ENCODE measurements at regions not wholly inside any gene's neighbourhood (a gene's known extent, or its start where the extent isn't known, plus 50 kb on each side); places are given as distances from the start of the nearest gene placed in this dataset.

- H3K4me1 Mint-ChIP-seq, result no peaks in the 10 kb centered on the region
- H3K36me3 Mint-ChIP-seq, result peaks cover 0 to 3% of the 10 kb centered on the region in 2 donors
- H3K27me3 Mint-ChIP-seq, result no peaks in the 10 kb centered on the region
- no peak overlapping the region for H3K27ac Mint-ChIP-seq
- no peak for ATAC-seq (replicated peaks)
- no peak overlapping the region for H3K4me3 Mint-ChIP-seq
- H3K9me3 Mint-ChIP-seq, result peaks cover 0 to 5% of the 10 kb centered on the region in 2 donors
- no peak for DNase-seq
Measured at GRCh38 chr14:53672526-53672925, 284.1 kb downstream of the BMP4 start.

- DNase-seq (no peak), ATAC-seq (replicated peaks) (peak; percentile 41 to 48)
- peaks cover 0 to 3% of the 10 kb centered on the region in 2 donors for H3K9me3 Mint-ChIP-seq
- H3K4me3 Mint-ChIP-seq, result no peak overlapping the region
- H3K27me3 Mint-ChIP-seq, result peaks cover 4 to 6% of the 10 kb centered on the region in 2 donors
- H3K4me1 Mint-ChIP-seq, result no peaks in the 10 kb centered on the region
- H3K36me3 Mint-ChIP-seq, result no peaks in the 10 kb centered on the region
- H3K27ac Mint-ChIP-seq, result no peak overlapping the region
Measured at GRCh38 chr14:53670701-53671100, 285.9 kb downstream of the BMP4 start.

GRCh38 chr14:53668897-53669296 is 287.7 kb downstream of the BMP4 start:
- ATAC-seq (replicated peaks) (no peak), DNase-seq (no peak)
- Mint-ChIP-seq H3K9me3 (no peaks in the 10 kb centered on the region), H3K4me1 (no peaks in the 10 kb centered on the region), H3K27ac (no peak overlapping the region), H3K36me3 (no peaks in the 10 kb centered on the region), H3K4me3 (no peak overlapping the region), H3K27me3 (peaks cover 4 to 6% of the 10 kb centered on the region in 2 donors)

GRCh38 chr14:53663709-53664108 is 292.9 kb downstream of the BMP4 start:
- no peaks in the 10 kb centered on the region for H3K4me1 Mint-ChIP-seq
- no peak for DNase-seq
- no peaks in the 10 kb centered on the region for H3K36me3 Mint-ChIP-seq

GRCh38 chr14:53655080-53655785 is 301.4 kb downstream of the BMP4 start:
- no peak for DNase-seq
- Mint-ChIP-seq H3K36me3 (no peaks in the 10 kb centered on the region), H3K27me3 (peaks cover 5 to 27% of the 10 kb centered on the region in 2 donors), H3K4me3 (no peak overlapping the region), H3K9me3 (peaks cover 2 to 3% of the 10 kb centered on the region in 2 donors), H3K27ac (no peak overlapping the region), H3K4me1 (no peaks in the 10 kb centered on the region)
- peak in 1 of 2 donors; percentile 39 for ATAC-seq (replicated peaks)

More at GRCh38 chr14:53663709-53664108, 292.9 kb downstream of the BMP4 start:
- no peak overlapping the region for H3K27ac Mint-ChIP-seq
- no peaks in the 10 kb centered on the region for H3K9me3 Mint-ChIP-seq
- no peak for ATAC-seq (replicated peaks)
- H3K4me3 Mint-ChIP-seq, result no peak overlapping the region
- peaks cover 6 to 8% of the 10 kb centered on the region in 2 donors for H3K27me3 Mint-ChIP-seq

- H3K27me3 Mint-ChIP-seq, result peaks cover 5 to 18% of the 10 kb centered on the region in 2 donors
- no peak for ATAC-seq (replicated peaks)
Measured at GRCh38 chr14:53652068-53652467, 304.6 kb downstream of the BMP4 start.

GRCh38 chr14:53651096-53651740 is 305.4 kb downstream of the BMP4 start:
- H3K4me3 Mint-ChIP-seq, result no peak overlapping the region
- H3K9me3 Mint-ChIP-seq, result peaks cover 0 to 3% of the 10 kb centered on the region in 2 donors
- peaks cover 5 to 17% of the 10 kb centered on the region in 2 donors for H3K27me3 Mint-ChIP-seq
- no peaks in the 10 kb centered on the region for H3K4me1 Mint-ChIP-seq
- DNase-seq (no peak), ATAC-seq (replicated peaks) (peak in 1 of 2 donors; percentile 42)
- H3K36me3 Mint-ChIP-seq, result no peaks in the 10 kb centered on the region
- H3K27ac Mint-ChIP-seq, result no peak overlapping the region

More at GRCh38 chr14:53652068-53652467, 304.6 kb downstream of the BMP4 start:
- no peak overlapping the region for H3K4me3 Mint-ChIP-seq
- H3K4me1 Mint-ChIP-seq, result no peaks in the 10 kb centered on the region
- H3K36me3 Mint-ChIP-seq, result no peaks in the 10 kb centered on the region
- no peak for DNase-seq
- peaks cover 0 to 3% of the 10 kb centered on the region in 2 donors for H3K9me3 Mint-ChIP-seq
- no peak overlapping the region for H3K27ac Mint-ChIP-seq

- H3K9me3 Mint-ChIP-seq, result peaks cover 8 to 10% of the 10 kb centered on the region in 2 donors
- ATAC-seq (replicated peaks), result no peak
- H3K4me1 Mint-ChIP-seq, result no peaks in the 10 kb centered on the region
- peaks cover 14 to 22% of the 10 kb centered on the region in 2 donors for H3K27me3 Mint-ChIP-seq
- no peak for DNase-seq
- no peak overlapping the region for H3K27ac Mint-ChIP-seq
- H3K36me3 Mint-ChIP-seq, result no peaks in the 10 kb centered on the region
- no peak overlapping the region for H3K4me3 Mint-ChIP-seq
Measured at GRCh38 chr14:53646925-53647324, 309.7 kb downstream of the BMP4 start.

GRCh38 chr14:53640695-53641094 is 315.9 kb downstream of the BMP4 start:
- Mint-ChIP-seq H3K4me3 (no peak overlapping the region), H3K4me1 (no peaks in the 10 kb centered on the region), H3K27ac (no peak overlapping the region), H3K36me3 (no peaks in the 10 kb centered on the region), H3K27me3 (peaks cover 10 to 22% of the 10 kb centered on the region in 2 donors), H3K9me3 (peaks cover 7% of the 10 kb centered on the region in 2 donors)
- ATAC-seq (replicated peaks), result no peak
- DNase-seq, result no peak

- H3K4me3 Mint-ChIP-seq, result no peak overlapping the region
- no peaks in the 10 kb centered on the region for H3K4me1 Mint-ChIP-seq
- peaks cover 0 to 7% of the 10 kb centered on the region in 2 donors for H3K9me3 Mint-ChIP-seq
- H3K27me3 Mint-ChIP-seq, result peaks cover 5 to 17% of the 10 kb centered on the region in 2 donors
- DNase-seq (no peak), ATAC-seq (replicated peaks) (no peak)
- H3K36me3 Mint-ChIP-seq, result no peaks in the 10 kb centered on the region
- H3K27ac Mint-ChIP-seq, result no peak overlapping the region
Measured at GRCh38 chr14:53638966-53639365, 317.7 kb downstream of the BMP4 start.

GRCh38 chr14:53634793-53635192 is 321.8 kb downstream of the BMP4 start:
- H3K27me3 Mint-ChIP-seq, result peaks cover 11 to 12% of the 10 kb centered on the region in 2 donors
- no peak for ATAC-seq (replicated peaks)
- no peaks in the 10 kb centered on the region for H3K36me3 Mint-ChIP-seq
- no peaks in the 10 kb centered on the region for H3K4me1 Mint-ChIP-seq
- H3K4me3 Mint-ChIP-seq, result no peak overlapping the region
- H3K9me3 Mint-ChIP-seq, result peaks cover 0 to 1% of the 10 kb centered on the region in 2 donors
- no peak overlapping the region for H3K27ac Mint-ChIP-seq
- no peak for DNase-seq

GRCh38 chr14:53630336-53630735 is 326.3 kb downstream of the BMP4 start:
- Mint-ChIP-seq H3K4me3 (no peak overlapping the region), H3K36me3 (no peaks in the 10 kb centered on the region), H3K27ac (no peak overlapping the region), H3K27me3 (peaks cover 13 to 19% of the 10 kb centered on the region in 2 donors), H3K4me1 (no peaks in the 10 kb centered on the region), H3K9me3 (no peaks in the 10 kb centered on the region)
- no peak for DNase-seq
- no peak for ATAC-seq (replicated peaks)

GRCh38 chr14:53628732-53629430 is 327.7 kb downstream of the BMP4 start:
- H3K36me3 Mint-ChIP-seq, result no peaks in the 10 kb centered on the region
- H3K9me3 Mint-ChIP-seq, result no peaks in the 10 kb centered on the region
- no peak overlapping the region for H3K27ac Mint-ChIP-seq
- H3K4me3 Mint-ChIP-seq, result no peak overlapping the region
- ATAC-seq (replicated peaks), result no peak
- H3K27me3 Mint-ChIP-seq, result peaks cover 7 to 17% of the 10 kb centered on the region in 2 donors
- no peaks in the 10 kb centered on the region for H3K4me1 Mint-ChIP-seq
- no peak for DNase-seq

GRCh38 chr14:53628261-53628660 is 328.4 kb downstream of the BMP4 start:
- H3K27ac Mint-ChIP-seq, result no peak overlapping the region
- peaks cover 12 to 16% of the 10 kb centered on the region in 2 donors for H3K27me3 Mint-ChIP-seq
- H3K4me1 Mint-ChIP-seq, result no peaks in the 10 kb centered on the region
- ATAC-seq (replicated peaks) (no peak), DNase-seq (no peak)
- H3K4me3 Mint-ChIP-seq, result no peak overlapping the region
- H3K9me3 Mint-ChIP-seq, result no peaks in the 10 kb centered on the region
- no peaks in the 10 kb centered on the region for H3K36me3 Mint-ChIP-seq
